AG09319 (cell line): ENCODE measurements at regions not wholly inside any gene's neighbourhood (a gene's known extent, or its start where the extent isn't known, plus 50 kb on each side); places are given as distances from the start of the nearest gene placed in this dataset.

Source experiments
- DNase-seq: peaks from one replicate; pipeline ENCODE4 v3.0.0-alpha.2; 2010; ENCODE audit warnings: low read depth; ENCODE audit errors: extremely low read depth
- CTCF ChIP-seq: IDR thresholded peaks from 2 replicates; pipeline ENCODE4 v1.5.1; 2011; ENCODE audit warnings: low read depth, mild to moderate bottlenecking, inconsistent platforms, low read length, moderate library complexity

GRCh38 chr20:52823303-52823702 is 148.9 kb upstream of the TSHZ2 start:
- TF ChIP-seq CTCF, result no peak
- no peak for DNase-seq

- TF ChIP-seq CTCF, result no peak
These were observed 151.4 kb upstream of the TSHZ2 start for GRCh38 chr20:52820641-52821292.

GRCh38 chr20:52818491-52818890 is 153.7 kb upstream of the TSHZ2 start:
- no peak for TF ChIP-seq CTCF
- DNase-seq, result no peak

More at GRCh38 chr20:52820641-52821292, 151.4 kb upstream of the TSHZ2 start:
- DNase-seq, result no peak

- no peak for DNase-seq
- no peak for TF ChIP-seq CTCF
These were observed 154.2 kb upstream of the TSHZ2 start for GRCh38 chr20:52817981-52818380.

GRCh38 chr20:52817511-52817910 is 154.6 kb upstream of the TSHZ2 start:
- no peak for TF ChIP-seq CTCF
- DNase-seq, result no peak

- no peak for DNase-seq
- no peak for TF ChIP-seq CTCF
These were observed 157.8 kb upstream of the TSHZ2 start for GRCh38 chr20:52814371-52814770.

GRCh38 chr20:52812231-52812847 is 159.8 kb upstream of the TSHZ2 start:
- TF ChIP-seq CTCF, result no peak
- DNase-seq, result no peak
